NT2/D1 (cell line): ENCODE measurements at regions not wholly inside any gene's neighbourhood (a gene's known extent, or its start where the extent isn't known, plus 50 kb on each side); places are given as distances from the start of the nearest gene placed in this dataset.

Source experiments
- SUZ12 ChIP-seq: IDR thresholded peaks from 2 replicates; pipeline ENCODE4 v1.6.1; 2011; ENCODE audit not compliant: insufficient read length, insufficient read depth; ENCODE audit errors: extremely low read depth
- YY1 ChIP-seq: IDR thresholded peaks from 2 replicates; pipeline ENCODE4 v1.6.1; 2011; ENCODE audit not compliant: insufficient read length, insufficient read depth
- ZNF274 ChIP-seq: IDR thresholded peaks from 2 replicates; pipeline ENCODE4 v1.6.1; 2011; ENCODE audit warnings: mild to moderate bottlenecking, low read depth, low read length

GRCh38 chr22:44625981-44626687, 75.9 kb upstream of the PRR5 start:
- TF ChIP-seq SUZ12 (no peak), ZNF274 (no peak), YY1 (no peak)
